CD14-positive monocyte (primary cell): ENCODE measurements at regions not wholly inside any gene's neighbourhood (a gene's known extent, or its start where the extent isn't known, plus 50 kb on each side); places are given as distances from the start of the nearest gene placed in this dataset.

ENCODE experiments used
- DNase-seq, 3 donors: peaks; one replicate each; pipeline ENCODE4 v3.0.0-alpha.2; 2011 to 2022
- H2AFZ ChIP-seq: 2 replicates; pipeline ENCODE4 v1.6.0; 2012; ENCODE audit warnings: mild to moderate bottlenecking, low read depth, low read length, inconsistent platforms; ENCODE audit not compliant: insufficient read depth, poor library complexity, severe bottlenecking
- H3K27ac ChIP-seq, 2 donors: 1 replicate in 1 of 2; 2 replicates in 1 of 2; pipeline ENCODE4 v1.5.1; 2012 to 2013; ENCODE audit warnings: low read length in 2 of 2, control low read depth in 1 of 2, inconsistent platforms in 1 of 2, low read depth in 1 of 2, mild to moderate bottlenecking in 1 of 2
- H3K27me3 ChIP-seq, 2 donors: one replicate each; pipeline versions ENCODE4 v1.6.0 to v1.6.1; 2011 to 2013; ENCODE audit warnings: low read length in 2 of 2; ENCODE audit not compliant: control insufficient read depth in 2 of 2, insufficient read depth in 2 of 2
- H3K36me3 ChIP-seq, 2 donors: replicated peaks in 1 of 2; 1 replicate in 1 of 2; 2 replicates in 1 of 2; pipeline versions ENCODE4 v1.5.1 to v1.6.1; 2012 to 2013; ENCODE audit warnings: low read length in 2 of 2, control low read depth in 1 of 2, inconsistent platforms in 1 of 2, mild to moderate bottlenecking in 1 of 2; ENCODE audit not compliant: insufficient read depth in 2 of 2, control insufficient read depth in 1 of 2
- H3K4me1 ChIP-seq, 2 donors: 1 replicate in 1 of 2; 2 replicates in 1 of 2; pipeline versions ENCODE4 v1.5.1 to v1.6.1; 2012 to 2013; ENCODE audit warnings: low read length in 2 of 2, control low read depth in 1 of 2, inconsistent platforms in 1 of 2, mild to moderate bottlenecking in 1 of 2, moderate library complexity in 1 of 2; ENCODE audit not compliant: insufficient read depth in 2 of 2, control insufficient read depth in 1 of 2
- H3K4me2 ChIP-seq: replicated peaks from 2 replicates; pipeline ENCODE3; 2012; ENCODE audit warnings: low read length, moderate library complexity, mild to moderate bottlenecking; ENCODE audit not compliant: poor library complexity, severe bottlenecking; ENCODE audit errors: extremely low read depth
- H3K4me3 ChIP-seq, 3 experiments: fragments of 200-600 bp in 1 of 3; sonication (generic) in 1 of 3; replicated peaks in 1 of 3; 1 replicate in 2 of 3; 2 replicates in 1 of 3; pipeline ENCODE4 v1.5.1; 2011 to 2013; ENCODE audit warnings: low read length in 3 of 3, mild to moderate bottlenecking in 3 of 3, control low read depth in 2 of 3, low read depth in 2 of 3, inconsistent platforms in 1 of 3, moderate library complexity in 1 of 3
- H3K79me2 ChIP-seq: 2 replicates; pipeline ENCODE4 v1.6.0; 2012; ENCODE audit warnings: mild to moderate bottlenecking, control low read depth, inconsistent platforms, low read length, moderate library complexity; ENCODE audit not compliant: insufficient read depth
- H3K9ac ChIP-seq: 2 replicates; pipeline ENCODE4 v1.6.0; 2017; ENCODE audit warnings: low read length, mild to moderate bottlenecking; ENCODE audit not compliant: insufficient read depth, poor library complexity, severe bottlenecking
- H3K9me3 ChIP-seq, 2 donors: replicated peaks in 1 of 2; 1 replicate in 1 of 2; 2 replicates in 1 of 2; pipeline versions ENCODE4 v1.5.1 to v1.6.1; 2012 to 2013; ENCODE audit warnings: low read length in 2 of 2, control low read depth in 1 of 2; ENCODE audit not compliant: control insufficient read depth in 1 of 2, insufficient read depth in 1 of 2
- H4K20me1 ChIP-seq: 2 replicates; pipeline ENCODE4 v1.6.0; 2012; ENCODE audit warnings: mild to moderate bottlenecking, low read length, control low read depth, moderate library complexity; ENCODE audit not compliant: insufficient read depth
- H3K27ac Mint-ChIP-seq, 7 donors: one replicate each; pipeline ENCODE4 v1.8.0; 2020; ENCODE audit warnings: mild to moderate bottlenecking in 7 of 7, mixed read lengths in 7 of 7, moderate library complexity in 6 of 7, inconsistent platforms in 2 of 7
- H3K27me3 Mint-ChIP-seq, 3 donors: one replicate each; pipeline ENCODE4 v1.8.0; 2021 to 2022; ENCODE audit warnings: low read depth in 3 of 3, mild to moderate bottlenecking in 3 of 3, mixed read lengths in 3 of 3, moderate library complexity in 3 of 3, inconsistent platforms in 1 of 3
- H3K36me3 Mint-ChIP-seq, 2 donors: one replicate each; pipeline ENCODE4 v1.8.0; 2020; ENCODE audit warnings: mixed read lengths in 2 of 2, inconsistent platforms in 1 of 2, mild to moderate bottlenecking in 1 of 2
- H3K4me1 Mint-ChIP-seq: one replicate; pipeline ENCODE4 v1.8.0; 2020; ENCODE audit warnings: mild to moderate bottlenecking, mixed read lengths
- H3K4me3 Mint-ChIP-seq, 2 donors: one replicate each; pipeline ENCODE4 v1.8.0; 2020; ENCODE audit warnings: mild to moderate bottlenecking in 2 of 2, mixed read lengths in 2 of 2, moderate library complexity in 1 of 2
- H3K9me3 Mint-ChIP-seq, 7 donors: one replicate each; pipeline ENCODE4 v1.8.0; 2020 to 2022; ENCODE audit warnings: mixed read lengths in 7 of 7, mild to moderate bottlenecking in 6 of 7, moderate library complexity in 6 of 7, inconsistent platforms in 2 of 7
- WGBS: methylation state at CpG from one replicate; pipeline ENCODE4 v1.1.5; 2013; ENCODE audit warnings: missing lambda C conversion rate; ENCODE audit not compliant: insufficient coverage; 5-methylcytosine and 5-hydroxymethylcytosine counted together
- intact Hi-C, 2 donors: fragments of 100-400 bp; cut with micrococcal nuclease; formaldehyde crosslinking; loops; one replicate each; pipeline versions ENCODE4 v1.15.0 to v1.15.1; 2023
- TF ChIP-seq, protein P1 (sequence below): fragments of 200-600 bp; IDR thresholded peaks from one replicate; pipeline ENCODE4 v1.8.0; 2022; ENCODE audit warnings: antibody characterized with exemption, mild to moderate bottlenecking

DNA sequence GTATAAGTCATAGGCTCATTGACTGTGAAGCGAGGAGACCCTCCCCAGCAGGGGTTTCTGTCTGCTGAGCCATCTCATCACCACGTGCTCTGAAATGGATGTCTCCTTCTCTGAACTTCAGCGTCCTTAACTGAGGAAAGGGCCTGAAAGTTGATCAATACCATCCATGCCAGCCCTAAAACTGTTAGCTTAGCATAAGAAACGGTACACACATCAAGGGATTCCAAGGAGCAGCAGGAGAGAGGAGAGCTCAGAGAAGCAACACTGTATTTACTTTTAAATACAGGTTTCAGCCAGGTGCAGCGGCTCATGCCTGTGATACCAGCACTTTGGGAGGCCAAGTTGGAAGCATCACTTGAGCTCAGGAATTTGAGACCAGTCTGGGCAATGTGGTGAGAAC is 248.9 kb upstream of the TNRC6C start:
- no peaks in the 10 kb centered on the region for H3K36me3 ChIP-seq
- no peak overlapping the region for H3K4me3 Mint-ChIP-seq
- no peaks in the 10 kb centered on the region for H3K4me1 ChIP-seq
- no peak overlapping the region for H3K4me2 ChIP-seq
- no peak overlapping the region for H3K27ac Mint-ChIP-seq
- no peaks in the 10 kb centered on the region for H4K20me1 ChIP-seq
- no peak overlapping the region for H2AFZ ChIP-seq
- H3K36me3 Mint-ChIP-seq: no peaks in the 10 kb centered on the region
- no peaks in the 10 kb centered on the region for H3K4me1 Mint-ChIP-seq
- H3K9me3 Mint-ChIP-seq: peaks cover 12 to 30% (median 23%) of the 10 kb centered on the region in 7 donors
- intact Hi-C loops: no loop called here
- H3K9ac ChIP-seq: no peak overlapping the region
- no peaks in the 10 kb centered on the region for H3K79me2 ChIP-seq
- no peak overlapping the region for H3K4me3 ChIP-seq
- WGBS: 83% methylated on average over 3 of the region's 5 CpGs
- TF ChIP-seq, protein P1, sequence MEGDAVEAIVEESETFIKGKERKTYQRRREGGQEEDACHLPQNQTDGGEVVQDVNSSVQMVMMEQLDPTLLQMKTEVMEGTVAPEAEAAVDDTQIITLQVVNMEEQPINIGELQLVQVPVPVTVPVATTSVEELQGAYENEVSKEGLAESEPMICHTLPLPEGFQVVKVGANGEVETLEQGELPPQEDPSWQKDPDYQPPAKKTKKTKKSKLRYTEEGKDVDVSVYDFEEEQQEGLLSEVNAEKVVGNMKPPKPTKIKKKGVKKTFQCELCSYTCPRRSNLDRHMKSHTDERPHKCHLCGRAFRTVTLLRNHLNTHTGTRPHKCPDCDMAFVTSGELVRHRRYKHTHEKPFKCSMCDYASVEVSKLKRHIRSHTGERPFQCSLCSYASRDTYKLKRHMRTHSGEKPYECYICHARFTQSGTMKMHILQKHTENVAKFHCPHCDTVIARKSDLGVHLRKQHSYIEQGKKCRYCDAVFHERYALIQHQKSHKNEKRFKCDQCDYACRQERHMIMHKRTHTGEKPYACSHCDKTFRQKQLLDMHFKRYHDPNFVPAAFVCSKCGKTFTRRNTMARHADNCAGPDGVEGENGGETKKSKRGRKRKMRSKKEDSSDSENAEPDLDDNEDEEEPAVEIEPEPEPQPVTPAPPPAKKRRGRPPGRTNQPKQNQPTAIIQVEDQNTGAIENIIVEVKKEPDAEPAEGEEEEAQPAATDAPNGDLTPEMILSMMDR: no peak
- peaks cover 13 to 15% of the 10 kb centered on the region in 2 donors for H3K9me3 ChIP-seq
- H3K27ac ChIP-seq: no peak overlapping the region
- H3K27me3 ChIP-seq: no peaks in the 10 kb centered on the region
- no peak for DNase-seq
- peaks cover 1 to 10% (median 5%) of the 10 kb centered on the region in 3 donors for H3K27me3 Mint-ChIP-seq

DNA sequence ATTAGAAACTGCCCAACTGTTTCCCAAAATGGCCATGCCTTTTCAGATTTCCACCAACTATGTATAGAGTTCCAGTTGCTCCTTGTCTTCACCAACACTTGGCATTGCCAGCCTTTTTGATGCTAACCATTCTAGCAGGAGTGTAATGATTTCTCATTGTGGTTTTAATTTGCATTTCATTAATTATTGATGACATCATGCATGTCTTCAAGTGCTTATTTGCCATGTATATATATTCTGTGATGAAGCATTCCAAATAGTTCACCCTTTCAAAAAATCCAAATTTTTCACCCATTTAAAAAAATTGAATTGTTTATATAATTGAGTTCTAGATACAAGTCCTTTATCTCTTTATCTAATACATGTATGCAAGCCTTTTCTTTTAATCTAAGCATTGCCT is 245.9 kb upstream of the TNRC6C start:
- Histone ChIP-seq H3K9ac (no peak overlapping the region), H4K20me1 (no peaks in the 10 kb centered on the region), H3K27ac (no peak overlapping the region), H3K27me3 (no peaks in the 10 kb centered on the region), H2AFZ (no peak overlapping the region), H3K4me3 (no peak overlapping the region), H3K79me2 (no peaks in the 10 kb centered on the region), H3K4me1 (no peaks in the 10 kb centered on the region), H3K9me3 (peaks cover 0 to 5% of the 10 kb centered on the region in 2 donors), H3K4me2 (no peak overlapping the region), H3K36me3 (no peaks in the 10 kb centered on the region)
- Mint-ChIP-seq H3K36me3 (no peaks in the 10 kb centered on the region), H3K27ac (no peak overlapping the region), H3K4me1 (no peaks in the 10 kb centered on the region), H3K4me3 (no peak overlapping the region), H3K27me3 (peaks cover 0 to 14% (median 4%) of the 10 kb centered on the region in 3 donors), H3K9me3 (peaks cover 3 to 12% (median 8%) of the 10 kb centered on the region in 7 donors)
- TF ChIP-seq, protein P1: no peak
- intact Hi-C loops: no loop called here
- no peak for DNase-seq
